GM18505 (cell line): ENCODE measurements at regions not wholly inside any gene's neighbourhood (a gene's known extent, or its start where the extent isn't known, plus 50 kb on each side); places are given as distances from the start of the nearest gene placed in this dataset.

Experiments
- ATAC-seq: cut with Tn5 transposase; IDR thresholded peaks from one replicate; pipeline ENCODE4 v1.9.1; 2021; ENCODE audit not compliant: unreplicated experiment
- POLR2A ChIP-seq: IDR thresholded peaks from 4 replicates; pipeline ENCODE4 v1.6.1; 2011; ENCODE audit warnings: borderline replicate concordance; ENCODE audit not compliant: insufficient read depth, insufficient read length; ENCODE audit errors: extremely low read depth

DNA sequence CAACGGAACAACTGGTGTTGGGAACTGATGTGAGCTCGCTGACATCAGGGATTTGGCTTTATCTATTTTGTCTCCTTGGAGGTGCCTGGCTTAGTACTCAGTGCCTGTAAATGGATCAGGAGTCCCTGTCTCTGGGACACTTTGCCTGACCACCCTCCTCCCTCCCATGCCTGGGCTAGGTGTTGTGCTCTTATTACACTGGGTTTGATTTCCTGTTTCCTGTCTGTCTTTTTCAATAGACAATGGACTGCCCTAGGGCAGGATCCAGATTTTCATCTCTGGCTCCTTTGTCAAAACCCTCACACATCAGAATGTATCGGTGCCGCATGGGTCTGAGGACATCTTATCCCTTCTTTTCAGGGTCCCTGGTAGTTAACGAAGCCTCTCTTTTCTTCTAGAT, 223.6 kb upstream of the ASIC2 start:
- no peak for ATAC-seq
- no peak for TF ChIP-seq POLR2A

DNA sequence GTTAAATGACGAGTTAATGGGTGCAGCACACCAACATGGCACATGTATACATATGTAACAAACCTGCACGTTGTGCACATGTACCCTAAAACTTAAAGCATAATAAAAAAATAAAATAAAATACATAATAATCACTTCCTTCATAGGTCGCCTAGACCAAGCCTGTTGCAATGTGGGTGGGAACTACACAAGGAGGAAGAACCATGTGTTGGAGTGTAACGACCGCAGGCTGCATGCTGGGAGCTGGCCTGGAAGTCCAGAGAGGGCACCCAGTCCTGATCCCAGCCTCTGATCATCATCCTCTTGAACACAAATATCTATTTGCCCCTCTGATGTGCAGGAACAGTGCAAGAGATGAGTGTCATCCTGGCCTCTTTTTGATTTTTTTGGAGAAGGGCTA, 224.7 kb upstream of the ASIC2 start:
- no peak for TF ChIP-seq POLR2A
- ATAC-seq: no peak

DNA sequence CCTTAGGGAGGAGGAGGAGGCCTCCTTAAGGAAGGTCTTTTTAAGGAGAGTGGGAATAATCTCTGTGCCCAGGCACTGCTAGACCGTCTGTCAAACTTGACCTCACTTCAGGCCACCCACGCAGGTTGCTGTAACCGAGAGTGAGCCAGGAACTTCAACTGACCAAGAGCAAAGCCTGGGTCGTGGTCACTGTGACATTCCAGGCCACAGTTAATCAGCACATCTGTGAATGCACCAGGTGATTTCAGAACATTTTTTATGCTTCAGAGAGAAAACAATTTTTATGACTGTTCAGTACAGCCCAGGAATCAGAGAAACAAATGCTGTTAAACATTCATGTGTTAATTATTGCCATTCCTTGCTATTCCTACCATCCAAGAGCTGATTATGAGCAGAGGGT, 226.6 kb upstream of the ASIC2 start:
- no peak for ATAC-seq
- TF ChIP-seq POLR2A: no peak

DNA sequence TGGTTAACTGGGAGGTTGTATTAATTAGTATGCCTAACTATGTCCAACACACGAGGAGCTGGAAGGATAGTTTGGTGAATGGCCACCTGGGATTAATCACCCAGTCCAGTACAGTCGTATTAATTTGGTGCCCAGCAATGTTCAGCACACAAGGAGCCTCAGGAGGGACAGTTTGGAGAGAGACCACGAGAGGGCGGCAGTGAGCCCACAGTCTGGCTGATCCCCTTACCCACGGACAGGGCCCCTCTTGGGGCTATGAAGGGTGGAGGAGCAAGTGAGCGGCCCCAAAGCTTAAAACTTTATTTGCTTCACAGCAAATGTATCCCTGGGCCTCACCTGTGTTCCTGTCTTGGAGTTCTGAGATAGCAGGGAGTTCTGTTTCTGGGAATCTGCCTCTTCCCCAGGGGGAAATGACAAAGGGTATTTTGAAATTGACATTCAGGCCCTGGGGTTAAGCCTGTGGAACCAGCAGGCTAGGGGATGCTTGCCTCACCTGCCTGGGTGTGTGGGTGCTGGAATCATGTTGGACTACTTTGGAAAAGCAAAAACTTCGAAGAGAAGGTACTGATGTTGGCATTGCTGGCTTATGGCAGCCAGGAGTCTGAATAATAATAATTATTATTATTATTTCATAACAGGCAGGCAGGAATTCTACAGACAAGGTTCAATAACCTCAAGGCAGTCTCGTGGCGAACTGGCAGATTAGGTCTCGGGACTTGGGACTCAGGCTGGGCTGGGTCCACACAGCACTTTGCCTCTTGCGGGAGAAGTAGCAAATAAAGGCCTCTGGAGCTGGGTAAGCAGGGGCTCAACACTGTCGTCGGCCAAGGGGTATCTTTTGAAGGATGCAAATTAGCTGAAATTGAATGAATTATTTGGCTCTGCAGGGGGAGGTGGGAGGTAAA, 227.6 kb upstream of the ASIC2 start:
- TF ChIP-seq POLR2A: no peak
- ATAC-seq: no peak

DNA sequence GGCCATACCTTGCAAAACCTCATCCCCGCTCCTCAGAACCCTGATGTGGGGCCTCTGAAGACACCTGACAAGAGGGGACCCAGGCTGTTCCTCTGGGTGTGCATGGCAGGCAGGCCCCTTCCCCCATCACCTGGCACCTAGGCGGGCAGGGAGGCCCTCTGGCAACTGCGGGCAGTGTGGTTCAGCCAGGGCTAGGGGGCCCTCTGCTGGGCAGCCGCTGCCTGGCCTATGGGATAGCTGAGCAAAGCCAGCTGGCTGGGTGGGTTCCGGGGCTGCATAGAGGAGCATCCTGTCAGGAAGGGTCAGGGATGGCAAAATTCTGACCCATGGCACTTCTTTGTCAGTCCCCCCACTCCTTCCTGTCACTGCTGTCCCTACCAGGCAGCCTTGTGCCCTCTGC, 228.7 kb upstream of the ASIC2 start:
- ATAC-seq: no peak
- no peak for TF ChIP-seq POLR2A

DNA sequence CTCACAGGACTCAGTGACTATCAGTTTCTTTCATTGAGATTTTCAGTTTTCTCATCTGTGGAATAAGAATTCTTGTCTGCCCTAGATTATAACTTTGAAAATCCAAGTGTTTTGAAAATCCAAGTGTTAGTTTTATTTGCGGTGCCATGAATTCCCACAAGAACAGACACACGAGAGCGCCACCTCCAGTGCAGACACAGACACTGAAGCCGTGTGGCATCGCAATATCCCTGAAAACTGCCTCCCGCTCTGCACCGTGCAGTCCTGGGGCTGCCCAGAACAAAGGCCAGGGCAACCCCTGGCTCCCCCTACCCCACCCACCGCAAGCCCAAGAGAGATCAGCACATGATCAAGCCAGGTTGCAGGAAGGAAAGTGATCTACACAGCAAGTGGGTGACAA, 229.5 kb upstream of the ASIC2 start:
- ATAC-seq: no peak
- TF ChIP-seq POLR2A: no peak

DNA sequence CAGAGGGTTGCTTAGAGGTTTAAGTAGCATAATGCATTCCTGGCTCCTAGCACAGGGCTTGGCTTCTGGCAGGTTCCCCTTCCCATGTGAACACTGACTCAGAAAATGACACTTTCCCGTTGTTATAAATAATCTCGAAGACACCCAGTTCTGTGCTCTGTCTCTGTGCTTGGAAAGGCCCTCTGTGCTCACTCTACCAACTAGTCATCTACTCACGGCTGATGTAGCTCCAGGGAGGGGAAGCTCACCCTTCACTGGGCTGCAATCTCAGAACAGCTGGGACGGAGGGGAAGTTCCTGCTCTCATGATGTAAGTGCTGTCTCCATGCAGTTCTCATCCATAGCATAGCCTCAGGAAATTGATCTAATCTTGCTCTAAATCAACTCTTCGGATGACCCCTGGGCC, 230.5 kb upstream of the ASIC2 start:
- ATAC-seq: no peak
- TF ChIP-seq POLR2A: no peak

DNA sequence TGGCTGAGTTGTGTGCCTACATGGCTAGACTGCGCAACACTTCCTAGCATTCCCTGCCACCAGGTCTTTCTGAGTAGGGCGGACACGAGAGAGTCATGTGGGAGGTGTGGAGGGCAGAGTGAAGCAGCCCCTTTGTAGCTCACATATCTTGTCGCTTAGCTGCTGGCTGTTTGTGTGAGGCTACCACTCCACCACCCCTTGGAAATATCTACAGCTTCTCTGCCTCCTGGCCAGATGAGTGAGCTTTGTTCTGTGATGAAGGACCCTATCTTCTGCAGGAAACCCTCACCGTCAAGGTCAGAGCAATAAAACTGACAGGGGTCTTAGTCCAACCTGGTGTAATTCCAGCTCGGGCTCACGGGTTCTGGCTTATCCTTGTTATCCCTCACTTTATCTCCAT, 232.1 kb upstream of the ASIC2 start:
- no peak for ATAC-seq
- no peak for TF ChIP-seq POLR2A

DNA sequence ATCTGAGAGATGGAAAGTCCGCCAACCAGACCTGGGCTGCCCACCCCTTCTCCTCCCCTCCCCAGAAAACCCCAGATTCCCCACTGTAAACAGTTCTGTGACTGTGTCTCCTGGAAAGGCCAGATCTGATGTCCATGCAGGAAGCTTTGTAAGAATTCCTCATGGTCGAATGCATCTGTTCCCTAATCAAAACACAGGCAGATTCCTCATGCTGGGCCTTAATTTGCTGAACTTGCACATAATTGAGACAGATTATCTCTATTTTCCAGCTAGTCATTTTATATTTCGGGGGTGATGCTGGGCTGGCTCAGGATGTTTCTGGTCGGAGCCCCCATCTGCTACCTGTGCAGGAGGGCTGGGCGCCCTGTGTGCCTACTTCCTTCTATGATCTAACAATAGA, 233.6 kb upstream of the ASIC2 start:
- no peak for ATAC-seq
- no peak for TF ChIP-seq POLR2A

DNA sequence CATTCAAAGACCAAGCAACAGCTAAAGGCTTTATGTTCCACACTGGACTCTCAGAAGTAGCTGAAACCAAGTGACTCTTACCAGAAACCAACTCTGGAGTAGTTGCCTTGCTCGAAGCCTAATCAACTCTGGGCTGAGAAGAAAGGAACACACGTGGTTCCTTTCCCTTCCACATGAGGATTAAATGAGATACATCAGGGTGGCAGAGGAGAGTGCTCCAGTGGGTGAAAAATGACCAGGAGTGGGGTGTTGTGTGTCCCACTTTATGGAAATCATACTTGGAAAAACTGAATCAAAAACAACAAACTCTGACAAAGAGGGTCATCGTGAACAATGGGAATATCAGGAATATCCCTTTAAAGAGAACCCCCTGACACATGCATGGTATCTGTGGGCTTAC, 234.2 kb upstream of the ASIC2 start:
- no peak for ATAC-seq
- no peak for TF ChIP-seq POLR2A

DNA sequence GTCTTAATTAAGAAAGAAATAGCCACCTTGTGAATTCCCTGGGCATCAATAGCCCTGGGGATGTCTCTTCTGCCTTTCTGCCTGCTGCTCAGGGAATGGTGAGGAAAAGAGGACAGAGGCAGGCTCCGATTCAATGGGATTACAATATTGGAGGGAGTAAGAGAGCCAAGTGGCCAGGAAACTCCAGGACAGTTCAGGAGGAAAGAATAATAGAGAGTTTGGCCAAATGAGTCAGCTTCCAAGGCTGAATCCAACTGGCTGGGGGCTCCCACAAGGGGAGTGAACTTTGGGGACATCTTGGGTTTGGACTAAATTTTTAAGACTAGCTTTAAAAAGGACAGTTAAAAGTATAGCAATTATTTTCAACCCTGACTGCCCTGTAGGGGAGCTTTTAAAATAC, 235.8 kb upstream of the ASIC2 start:
- ATAC-seq: no peak
- no peak for TF ChIP-seq POLR2A

DNA sequence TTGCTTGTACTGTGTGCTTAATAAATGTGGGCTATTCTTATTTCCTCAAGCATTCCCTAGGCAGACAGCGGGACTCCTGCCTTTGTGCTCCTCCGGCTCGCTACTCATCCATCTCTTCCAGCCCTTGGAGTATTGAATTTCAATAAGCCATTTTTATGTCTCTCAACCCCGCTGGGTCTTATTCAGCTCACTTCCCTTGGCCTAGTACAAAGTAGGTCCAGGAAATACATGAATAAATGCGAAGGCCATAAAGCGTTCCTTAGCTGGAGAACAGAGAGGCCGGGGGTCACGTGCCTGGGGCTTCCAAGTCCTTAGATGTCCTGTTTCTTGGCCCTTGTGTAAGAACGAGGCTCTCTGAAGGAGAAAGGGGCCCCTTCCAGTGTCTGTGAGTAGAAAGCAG, 236.7 kb upstream of the ASIC2 start:
- no peak for ATAC-seq
- TF ChIP-seq POLR2A: no peak

DNA sequence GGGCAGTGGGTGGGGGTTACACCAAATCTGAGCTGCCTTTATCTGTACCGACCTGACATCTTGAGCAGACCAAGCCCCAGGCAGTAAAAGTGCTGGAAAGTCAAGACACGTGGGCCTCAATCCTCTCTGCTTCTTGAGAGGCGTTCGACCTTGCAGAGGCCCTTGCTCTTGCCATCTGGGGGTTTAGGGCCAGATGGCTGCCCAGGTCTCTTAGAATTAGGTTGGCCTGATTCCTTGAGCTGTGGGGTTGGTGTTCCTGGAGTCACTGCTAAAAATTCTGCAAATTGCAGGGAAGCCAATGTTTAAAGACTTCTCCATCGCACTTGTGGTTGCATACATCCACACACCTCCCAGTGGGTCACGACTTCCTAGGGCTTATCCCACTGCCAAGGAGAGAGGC, 238.2 kb upstream of the ASIC2 start:
- ATAC-seq: no peak
- no peak for TF ChIP-seq POLR2A

DNA sequence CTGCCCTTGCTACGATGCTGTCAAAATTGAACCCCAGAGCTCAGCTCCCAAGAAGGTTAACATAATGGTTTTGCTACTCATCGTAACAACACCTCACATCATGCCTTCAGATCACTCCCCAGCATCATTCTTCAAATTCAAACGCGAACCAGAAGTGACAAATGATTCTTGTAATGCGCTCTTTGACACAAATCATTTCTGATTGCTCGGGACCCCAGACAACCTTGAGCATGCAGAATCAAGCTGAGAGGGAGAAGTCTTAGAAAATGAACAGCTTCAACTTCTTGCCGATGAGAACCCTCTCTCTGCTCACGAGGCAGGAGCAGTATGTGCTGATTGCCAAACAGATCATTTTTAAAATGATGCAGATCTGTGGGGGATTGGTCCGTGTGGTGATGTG, 241.0 kb upstream of the ASIC2 start:
- TF ChIP-seq POLR2A: no peak
- no peak for ATAC-seq
